GM23338 (cell line): ENCODE measurements at regions not wholly inside any gene's neighbourhood (a gene's known extent, or its start where the extent isn't known, plus 50 kb on each side); places are given as distances from the start of the nearest gene placed in this dataset.
A peak's percentile ranks its signal among the peaks of the same experiment; 100 is the strongest.

Source experiments
- ATAC-seq: fragments of 200-7000 bp; cut with Tn5 transposase; 3 replicates; pipeline ENCODE4 v1.9.1; 2020
- DNase-seq: peaks from one replicate; pipeline ENCODE4 v3.0.0-alpha.2; 2015; ENCODE audit warnings: low spot score
- H2AFZ ChIP-seq: fragments of 200-600 bp; sonication (generic); 2 replicates; pipeline ENCODE4 v1.8.0; 2016; ENCODE audit warnings: antibody characterized with exemption, mild to moderate bottlenecking, moderate library complexity
- H3F3A ChIP-seq: fragments of 200-600 bp; sonication (generic); replicated peaks from 2 replicates; pipeline ENCODE4 v1.8.0; 2017; ENCODE audit warnings: antibody characterized with exemption, mixed run types, low read depth
- H3K27ac ChIP-seq: fragments of 200-600 bp; sonication (generic); 2 replicates; pipeline ENCODE4 v1.6.1; 2016; ENCODE audit warnings: low read depth
- H3K27me3 ChIP-seq: fragments of 200-600 bp; sonication (generic); 2 replicates; pipeline ENCODE4 v1.8.0; 2016; ENCODE audit warnings: mild to moderate bottlenecking, mixed run types, moderate library complexity; ENCODE audit not compliant: insufficient read depth
- H3K36me3 ChIP-seq: fragments of 200-600 bp; sonication (generic); 2 replicates; pipeline ENCODE4 v1.8.0; 2016; ENCODE audit warnings: mild to moderate bottlenecking; ENCODE audit not compliant: insufficient read depth
- H3K4me1 ChIP-seq: fragments of 200-600 bp; sonication (generic); 2 replicates; pipeline ENCODE4 v1.8.0; 2016; ENCODE audit warnings: mild to moderate bottlenecking, moderate library complexity; ENCODE audit not compliant: insufficient read depth
- H3K4me2 ChIP-seq: fragments of 200-600 bp; sonication (generic); 2 replicates; pipeline ENCODE4 v1.7.1; 2017; ENCODE audit warnings: mixed run types
- H3K4me3 ChIP-seq: fragments of 200-600 bp; sonication (generic); 2 replicates; pipeline ENCODE4 v1.6.1; 2016; ENCODE audit warnings: mixed run types
- H3K79me2 ChIP-seq: fragments of 200-600 bp; sonication (generic); replicated peaks from 2 replicates; pipeline ENCODE4 v1.8.0; 2017; ENCODE audit warnings: mild to moderate bottlenecking; ENCODE audit not compliant: insufficient read depth
- H3K9me2 ChIP-seq: fragments of 200-600 bp; sonication (generic); 2 replicates; pipeline ENCODE4 v1.8.0; 2017; ENCODE audit not compliant: insufficient read depth
- H4K20me1 ChIP-seq: fragments of 200-600 bp; sonication (generic); replicated peaks from 2 replicates; pipeline ENCODE4 v1.8.0; 2017; ENCODE audit warnings: mild to moderate bottlenecking; ENCODE audit not compliant: insufficient read depth
- H3K27ac Mint-ChIP-seq: 2 replicates; pipeline ENCODE4 v1.8.0; 2020; ENCODE audit warnings: inconsistent platforms, mild to moderate bottlenecking, moderate library complexity, mixed read lengths
- H3K27me3 Mint-ChIP-seq: 3 replicates; pipeline ENCODE4 v1.8.0; 2022; ENCODE audit warnings: low read depth, mild to moderate bottlenecking, moderate library complexity, mixed read lengths, inconsistent platforms; ENCODE audit not compliant: insufficient read depth, poor library complexity
- H3K36me3 Mint-ChIP-seq: 3 replicates; pipeline ENCODE4 v1.8.0; 2021; ENCODE audit warnings: low read depth, mild to moderate bottlenecking, inconsistent platforms, moderate library complexity, mixed read lengths
- H3K4me1 Mint-ChIP-seq: 3 replicates; pipeline ENCODE4 v1.8.0; 2020; ENCODE audit warnings: mild to moderate bottlenecking, inconsistent platforms, mixed read lengths
- H3K4me3 Mint-ChIP-seq: 3 replicates; pipeline ENCODE4 v1.8.0; 2021; ENCODE audit warnings: moderate library complexity, mild to moderate bottlenecking, inconsistent platforms, mixed read lengths
- H3K9me3 Mint-ChIP-seq: 3 replicates; pipeline ENCODE4 v1.8.0; 2020; ENCODE audit warnings: moderate library complexity, mild to moderate bottlenecking, inconsistent platforms, mixed read lengths
- EZH2 ChIP-seq: fragments of 200-600 bp; sonication (generic); IDR thresholded peaks from one replicate; pipeline ENCODE4 v1.8.0; 2017; ENCODE audit warnings: antibody characterized with exemption, mild to moderate bottlenecking, low read depth; ENCODE audit not compliant: unreplicated experiment
- EZH2phosphoT487 ChIP-seq: fragments of 200-600 bp; sonication (generic); IDR thresholded peaks from one replicate; pipeline ENCODE4 v1.8.1; 2018; ENCODE audit warnings: antibody characterized with exemption; ENCODE audit not compliant: unreplicated experiment
- STAT1 ChIP-seq: IDR thresholded peaks from one replicate; pipeline ENCODE4 v1.6.1; 2016; ENCODE audit warnings: antibody characterized with exemption; ENCODE audit not compliant: unreplicated experiment
- ZNF462 ChIP-seq: fragments of 250-450 bp; sonication (Bioruptor Pico); IDR thresholded peaks from 2 replicates; pipeline ENCODE4 v1.5.0; 2020; ENCODE audit warnings: mild to moderate bottlenecking, moderate library complexity
- TF ChIP-seq, protein P1 (sequence below), 2 experiments: fragments of 200-600 bp in 1 of 2; sonication (generic) in 1 of 2; conservative IDR thresholded peaks; 2 replicates each; pipeline versions ENCODE4 v1.5.1 to v1.6.1; 2016 to 2017; ENCODE audit warnings: antibody characterized with exemption in 2 of 2, low read depth in 2 of 2, mild to moderate bottlenecking in 2 of 2, moderate library complexity in 1 of 2

DNA sequence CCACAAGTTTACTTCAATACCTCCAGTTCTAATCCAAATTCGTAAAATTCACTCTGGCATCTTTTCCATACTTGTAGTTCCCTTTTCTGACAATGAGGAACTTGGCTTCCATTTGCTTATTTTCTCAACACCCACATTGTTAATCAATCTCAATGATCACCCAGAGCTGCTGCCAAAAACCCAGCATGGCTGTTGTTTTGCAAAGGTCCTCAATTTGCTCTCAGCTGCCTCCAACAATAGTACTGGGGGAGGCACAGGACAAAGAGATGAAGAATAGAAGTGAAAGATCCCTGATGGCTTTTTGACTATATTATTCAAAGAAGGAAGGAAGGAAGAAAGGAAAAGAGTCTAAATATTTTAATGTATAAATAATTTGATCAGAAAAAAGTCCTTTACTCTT lies 847.8 kb downstream of the RAPGEF2 start (continued):
- TF ChIP-seq ZNF462 (CRISPR knock-in tag) = peak; percentile 99

DNA sequence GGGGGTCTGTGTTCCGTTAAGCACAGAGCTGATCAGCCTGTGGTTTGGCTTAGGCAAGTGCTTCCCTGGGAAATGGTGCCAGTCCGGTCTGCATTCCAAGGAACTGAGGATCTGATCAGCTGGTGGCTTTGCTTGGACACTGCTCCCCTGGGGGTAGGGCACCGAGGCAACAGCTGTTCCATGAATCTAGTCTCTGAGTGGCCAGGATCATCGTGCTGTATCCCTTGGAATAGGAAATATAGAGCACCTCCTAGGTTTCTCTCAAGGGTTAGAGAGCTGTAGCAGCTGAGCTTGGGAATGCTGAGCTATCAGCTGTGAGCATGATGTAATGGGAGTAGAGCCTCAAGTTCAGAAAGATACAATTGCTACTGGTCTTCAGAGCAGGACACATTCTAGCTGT lies 863.9 kb downstream of the RAPGEF2 start:
- Histone ChIP-seq H3K79me2 (no peaks in the 10 kb centered on the region), H4K20me1 (no peaks in the 10 kb centered on the region), H3F3A (no peaks in the 10 kb centered on the region), H3K27ac (no peak overlapping the region), H3K4me3 (no peak overlapping the region), H3K9me2 (0 out of 2 replicates have a peak, but pooled peaks cover 6% of the 10 kb centered on the region), H2AFZ (peak overlapping the region; percentile 40; the same call in 1 of the 2 replicates), H3K27me3 (no peaks in the 10 kb centered on the region), H3K4me1 (no peaks in the 10 kb centered on the region), H3K4me2 (no peak overlapping the region), H3K36me3 (no peaks in the 10 kb centered on the region)
- Mint-ChIP-seq H3K36me3 (peaks cover 8% of the 10 kb centered on the region), H3K27ac (no peak overlapping the region), H3K4me1 (peaks cover 2% of the 10 kb centered on the region; the same call in 1 of the 3 replicates), H3K9me3 (peaks cover 12% of the 10 kb centered on the region), H3K4me3 (no peak overlapping the region), H3K27me3 (no peaks in the 10 kb centered on the region)
- ATAC-seq (no peak), DNase-seq (no peak)
- TF ChIP-seq EZH2phosphoT487 (no peak), ZNF462 (CRISPR knock-in tag) (no peak), STAT1 (no peak), EZH2 (no peak)
- TF ChIP-seq, protein P1, sequence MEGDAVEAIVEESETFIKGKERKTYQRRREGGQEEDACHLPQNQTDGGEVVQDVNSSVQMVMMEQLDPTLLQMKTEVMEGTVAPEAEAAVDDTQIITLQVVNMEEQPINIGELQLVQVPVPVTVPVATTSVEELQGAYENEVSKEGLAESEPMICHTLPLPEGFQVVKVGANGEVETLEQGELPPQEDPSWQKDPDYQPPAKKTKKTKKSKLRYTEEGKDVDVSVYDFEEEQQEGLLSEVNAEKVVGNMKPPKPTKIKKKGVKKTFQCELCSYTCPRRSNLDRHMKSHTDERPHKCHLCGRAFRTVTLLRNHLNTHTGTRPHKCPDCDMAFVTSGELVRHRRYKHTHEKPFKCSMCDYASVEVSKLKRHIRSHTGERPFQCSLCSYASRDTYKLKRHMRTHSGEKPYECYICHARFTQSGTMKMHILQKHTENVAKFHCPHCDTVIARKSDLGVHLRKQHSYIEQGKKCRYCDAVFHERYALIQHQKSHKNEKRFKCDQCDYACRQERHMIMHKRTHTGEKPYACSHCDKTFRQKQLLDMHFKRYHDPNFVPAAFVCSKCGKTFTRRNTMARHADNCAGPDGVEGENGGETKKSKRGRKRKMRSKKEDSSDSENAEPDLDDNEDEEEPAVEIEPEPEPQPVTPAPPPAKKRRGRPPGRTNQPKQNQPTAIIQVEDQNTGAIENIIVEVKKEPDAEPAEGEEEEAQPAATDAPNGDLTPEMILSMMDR (conservative IDR thresholded peaks at IDR 0.05; ENCODE audit: low read depth in 2 of 2) = no peak
